LNCaP clone FGC (cell line): ENCODE measurements at regions not wholly inside any gene's neighbourhood (a gene's known extent, or its start where the extent isn't known, plus 50 kb on each side); places are given as distances from the start of the nearest gene placed in this dataset.

Experiments used
- DNase-seq: peaks from one replicate; pipeline ENCODE4 v3.0.0-alpha.2; 2011; ENCODE audit warnings: low read depth
- H3K4me3 ChIP-seq: 2 replicates; pipeline ENCODE4 v1.5.1; 2011; ENCODE audit warnings: mild to moderate bottlenecking, low read depth, low read length, control low read depth
- TF ChIP-seq, protein P1 (sequence below): IDR thresholded peaks from 2 replicates; pipeline ENCODE4 v1.5.1; 2012; ENCODE audit warnings: mild to moderate bottlenecking; ENCODE audit not compliant: control insufficient read depth, insufficient read depth; ENCODE audit errors: extremely low read depth

DNA sequence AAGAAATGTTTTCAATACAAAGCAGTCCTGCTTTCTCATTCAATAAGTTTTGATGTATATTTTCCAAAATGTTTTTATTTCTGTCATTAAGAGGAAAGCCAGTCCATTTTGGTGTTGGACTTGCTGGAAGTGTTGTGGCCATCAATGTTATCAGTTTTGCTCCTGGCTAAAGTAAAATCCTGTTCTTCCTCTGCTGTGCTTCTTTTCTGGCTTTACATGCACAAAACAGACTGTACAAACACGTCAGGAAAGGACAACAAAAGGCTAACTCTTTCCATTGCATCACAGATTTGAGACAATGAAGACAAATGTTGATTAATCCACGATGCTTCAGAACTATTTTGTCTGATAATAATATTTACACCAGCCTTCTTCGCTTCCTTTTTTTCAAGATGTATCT, 735.4 kb downstream of the LTN1 start:
- TF ChIP-seq, protein P1, sequence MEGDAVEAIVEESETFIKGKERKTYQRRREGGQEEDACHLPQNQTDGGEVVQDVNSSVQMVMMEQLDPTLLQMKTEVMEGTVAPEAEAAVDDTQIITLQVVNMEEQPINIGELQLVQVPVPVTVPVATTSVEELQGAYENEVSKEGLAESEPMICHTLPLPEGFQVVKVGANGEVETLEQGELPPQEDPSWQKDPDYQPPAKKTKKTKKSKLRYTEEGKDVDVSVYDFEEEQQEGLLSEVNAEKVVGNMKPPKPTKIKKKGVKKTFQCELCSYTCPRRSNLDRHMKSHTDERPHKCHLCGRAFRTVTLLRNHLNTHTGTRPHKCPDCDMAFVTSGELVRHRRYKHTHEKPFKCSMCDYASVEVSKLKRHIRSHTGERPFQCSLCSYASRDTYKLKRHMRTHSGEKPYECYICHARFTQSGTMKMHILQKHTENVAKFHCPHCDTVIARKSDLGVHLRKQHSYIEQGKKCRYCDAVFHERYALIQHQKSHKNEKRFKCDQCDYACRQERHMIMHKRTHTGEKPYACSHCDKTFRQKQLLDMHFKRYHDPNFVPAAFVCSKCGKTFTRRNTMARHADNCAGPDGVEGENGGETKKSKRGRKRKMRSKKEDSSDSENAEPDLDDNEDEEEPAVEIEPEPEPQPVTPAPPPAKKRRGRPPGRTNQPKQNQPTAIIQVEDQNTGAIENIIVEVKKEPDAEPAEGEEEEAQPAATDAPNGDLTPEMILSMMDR = no peak
- no peak overlapping the region for H3K4me3 ChIP-seq
- DNase-seq = no peak

DNA sequence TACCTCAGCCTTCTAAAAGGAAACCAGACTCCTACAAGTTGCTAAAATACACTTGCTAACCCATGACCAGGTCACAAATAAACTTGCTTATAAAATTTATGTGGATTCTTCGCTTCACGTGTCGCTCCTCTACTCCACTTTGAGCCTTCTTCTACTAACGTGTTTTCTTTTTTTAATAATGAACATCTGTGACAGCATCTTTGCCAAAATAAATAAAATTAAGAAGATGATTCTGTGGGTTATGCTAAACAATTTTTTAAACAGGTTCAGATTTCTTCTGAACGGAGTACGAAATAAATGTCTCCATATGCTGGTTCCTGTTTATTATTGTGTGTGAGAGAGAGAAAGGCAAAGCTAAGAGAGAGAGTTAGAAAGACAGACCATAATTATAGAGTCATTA, 735.8 kb downstream of the LTN1 start:
- TF ChIP-seq, protein P1 = no peak
- H3K4me3 ChIP-seq = no peak overlapping the region
- no peak for DNase-seq

DNA sequence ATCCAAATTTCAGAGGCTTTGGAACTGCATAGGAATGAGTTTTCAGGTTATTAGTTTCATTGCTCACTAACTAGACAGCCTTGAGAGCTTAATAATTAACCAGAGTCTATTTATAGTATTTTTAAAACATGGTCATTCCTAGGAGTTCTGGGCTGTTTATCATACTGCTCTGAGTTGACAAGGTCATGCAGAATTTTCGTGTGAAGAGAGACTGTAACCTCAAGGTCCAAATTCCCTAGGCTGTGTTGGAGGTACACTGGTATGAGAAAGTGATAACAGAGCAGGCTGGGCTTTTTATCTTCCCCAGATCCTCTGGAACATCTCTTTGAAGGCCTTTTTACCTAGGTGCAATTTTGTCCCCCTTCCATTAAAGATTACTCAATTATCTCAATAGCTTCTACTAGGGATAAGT, 736.3 kb downstream of the LTN1 start:
- no peak overlapping the region for H3K4me3 ChIP-seq
- TF ChIP-seq, protein P1 = no peak
- DNase-seq = no peak

DNA sequence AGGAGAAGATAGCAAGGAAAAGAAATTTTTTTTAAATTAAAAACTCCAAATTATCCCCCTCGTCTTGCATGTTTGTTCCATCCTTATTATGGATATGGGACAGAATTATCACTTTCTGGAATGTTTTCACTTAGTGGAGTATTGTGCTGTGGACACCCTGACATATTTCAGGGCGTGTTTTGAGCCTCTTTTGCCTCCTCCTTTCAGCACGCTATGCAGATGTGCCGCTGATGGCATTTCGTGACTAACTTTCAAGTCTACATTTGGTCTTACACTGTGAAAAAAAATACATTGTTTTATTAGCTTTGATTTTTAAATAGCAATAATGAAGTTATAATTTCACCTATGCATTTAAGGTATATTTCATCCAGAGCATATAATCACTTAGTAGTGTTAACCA, 738.7 kb downstream of the LTN1 start:
- TF ChIP-seq, protein P1 = no peak
- H3K4me3 ChIP-seq = no peak overlapping the region
- DNase-seq = no peak

DNA sequence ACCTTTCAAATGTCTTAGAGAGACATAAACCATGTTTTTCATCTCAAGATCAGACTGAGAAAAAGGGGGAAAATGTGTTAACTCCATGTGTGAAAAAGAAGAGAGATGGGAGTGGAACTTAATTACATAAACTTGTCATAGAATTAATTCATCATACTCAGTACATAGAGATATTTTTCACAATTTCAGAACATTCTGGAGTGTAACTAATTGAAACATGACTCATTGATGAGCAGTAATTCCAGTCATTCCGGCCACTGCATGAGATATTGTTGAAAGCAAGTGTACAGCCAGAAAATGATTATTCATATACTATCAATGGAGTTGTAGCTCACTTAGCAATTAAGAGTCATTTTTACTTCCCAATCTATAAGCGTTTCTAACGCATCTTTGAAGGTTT, 739.3 kb downstream of the LTN1 start:
- DNase-seq = no peak
- TF ChIP-seq, protein P1 = no peak

DNA sequence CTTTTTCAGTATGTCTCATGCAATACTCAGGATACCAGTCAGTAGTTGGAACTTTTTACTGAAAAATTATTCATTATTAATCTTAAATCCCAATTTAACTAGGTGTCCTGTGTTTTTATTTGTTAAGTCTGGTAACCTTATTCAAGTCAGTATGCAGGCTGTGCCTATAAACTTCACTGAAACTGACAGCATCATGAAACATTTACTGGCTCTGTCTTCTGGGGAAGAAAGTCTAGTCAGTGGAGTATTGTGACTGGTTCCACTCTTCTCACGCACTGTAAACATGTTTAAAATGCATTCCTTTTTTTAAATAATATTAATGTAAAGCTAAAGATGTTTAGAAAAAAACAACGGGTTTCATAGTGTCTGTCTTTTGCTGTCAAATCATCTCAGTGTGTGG, 739.7 kb downstream of the LTN1 start:
- no peak for DNase-seq
- no peak overlapping the region for H3K4me3 ChIP-seq
- TF ChIP-seq, protein P1 = no peak

More for the DNA sequence above, 739.3 kb downstream of the LTN1 start:
- H3K4me3 ChIP-seq = no peak overlapping the region

DNA sequence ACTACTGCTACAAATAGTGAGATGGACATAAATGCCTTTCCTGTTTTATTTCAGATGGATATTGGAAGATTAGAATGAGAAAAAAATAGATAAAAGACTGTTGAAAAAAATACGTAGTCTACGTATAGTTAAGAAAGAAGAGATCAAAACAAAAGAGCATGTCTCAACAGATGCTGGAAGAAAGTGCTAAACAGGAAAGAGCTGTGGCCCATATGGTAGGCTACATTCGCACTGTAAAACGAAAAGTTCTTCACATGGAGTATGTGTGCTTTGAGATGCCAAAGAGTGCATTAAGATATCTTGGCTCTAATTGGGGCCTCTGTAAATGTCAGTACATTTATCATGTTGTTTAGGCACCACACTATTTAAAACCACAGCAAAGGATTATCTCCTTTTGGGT, 741.7 kb downstream of the LTN1 start:
- DNase-seq = no peak
- TF ChIP-seq, protein P1 = no peak
- no peak overlapping the region for H3K4me3 ChIP-seq
